NCI-H1105 treated with DMSO at 0.1 percent for 48 hours (cell line): ENCODE measurements at regions not wholly inside any gene's neighbourhood (a gene's known extent, or its start where the extent isn't known, plus 50 kb on each side); places are given as distances from the start of the nearest gene placed in this dataset.

Source experiments
- DNase-seq: peaks from one replicate; lab custom pipeline; 2025; lab: John Stamatoyannopoulos, UW

- no peak for DNase-seq
Measured at GRCh38 chr14:96617635-96618034, 115.5 kb downstream of the PAPOLA start.

GRCh38 chr14:96622926-96623325 is 120.7 kb downstream of the PAPOLA start:
- DNase-seq, result no peak

GRCh38 chr14:96623676-96624484 is 121.7 kb downstream of the PAPOLA start:
- no peak for DNase-seq

- DNase-seq, result no peak
Measured at GRCh38 chr14:96624661-96625425, 122.7 kb downstream of the PAPOLA start.

DNA sequence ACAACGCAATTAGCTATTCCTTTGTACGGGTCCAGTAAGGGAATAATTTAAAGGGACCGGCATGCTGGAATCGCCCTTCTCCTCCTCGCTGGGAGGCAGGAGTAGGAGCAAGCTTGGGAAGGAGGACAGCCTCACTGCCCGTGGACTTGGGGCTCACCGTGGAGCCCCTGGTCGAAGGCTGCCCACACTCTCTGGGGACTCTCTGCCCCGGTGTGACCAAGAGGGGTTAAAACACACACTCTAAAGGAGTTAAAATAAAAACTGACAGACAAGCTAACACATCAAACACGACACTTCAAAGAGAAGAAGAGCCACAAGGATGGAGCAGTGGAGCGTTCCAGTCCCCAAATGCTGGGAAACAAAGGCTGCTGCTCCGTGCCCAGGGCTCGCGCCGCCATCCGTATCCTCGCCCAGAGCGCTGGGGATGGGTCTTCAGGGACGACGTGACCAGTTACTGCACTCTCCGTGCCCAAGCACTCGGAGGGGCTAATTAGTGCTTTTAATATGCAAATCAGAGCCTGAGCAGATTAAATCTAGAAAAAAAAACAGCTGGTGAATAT is 123.3 kb downstream of the PAPOLA start:
- DNase-seq, result no peak

DNA sequence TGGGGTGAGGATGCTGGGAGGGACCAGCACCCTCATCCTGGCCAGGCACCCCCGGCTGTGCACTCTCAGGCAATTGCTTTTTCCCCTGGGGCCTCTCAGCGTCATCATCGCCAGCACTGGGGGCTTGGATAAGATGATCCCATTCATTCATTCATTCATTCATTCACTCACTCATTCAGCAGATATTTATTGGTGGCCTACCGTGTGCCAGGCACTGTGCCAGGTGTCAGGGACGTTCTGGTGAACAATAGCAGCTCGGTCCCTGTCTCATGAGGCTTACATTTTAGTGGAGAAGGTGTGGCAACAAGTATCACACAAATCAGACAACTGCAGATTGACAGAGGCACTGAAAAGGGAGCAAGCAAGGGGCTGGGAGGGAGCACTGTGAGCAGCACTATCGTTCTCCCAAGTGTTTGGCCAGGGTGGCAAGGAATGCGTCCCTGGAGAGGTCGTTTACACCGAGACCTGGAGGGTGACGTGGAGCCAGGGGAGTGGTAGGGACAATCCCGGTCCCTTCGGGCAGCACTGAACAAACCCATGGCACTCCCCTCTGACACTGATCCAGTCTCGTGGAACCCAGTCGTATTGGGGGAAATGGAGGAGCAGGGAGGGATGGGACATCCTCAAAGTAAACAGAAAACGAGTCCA is 124.1 kb downstream of the PAPOLA start:
- no peak for DNase-seq

DNA sequence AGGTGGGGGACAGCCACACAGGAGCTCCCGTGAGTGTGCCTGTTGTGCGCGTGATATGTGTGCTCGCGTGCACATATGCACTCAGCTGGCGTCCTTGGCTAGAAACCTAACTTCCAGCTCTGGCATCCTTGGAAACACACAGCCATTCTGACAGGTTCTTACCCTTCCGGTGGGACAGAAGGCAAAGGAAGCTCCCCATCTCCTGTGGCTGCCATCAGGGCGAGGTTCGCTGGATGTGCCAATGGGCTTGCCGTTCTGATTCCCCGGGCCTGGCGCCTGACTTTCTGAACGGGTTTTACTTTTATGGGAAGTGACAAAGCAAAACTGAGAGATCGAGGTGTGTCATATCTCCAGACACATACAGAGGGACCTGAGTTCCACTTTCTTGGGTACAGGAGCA is 124.7 kb downstream of the PAPOLA start:
- no peak for DNase-seq

GRCh38 chr14:96627386-96627785 is 125.2 kb downstream of the PAPOLA start:
- no peak for DNase-seq

- no peak for DNase-seq
Measured at GRCh38 chr14:96627811-96628775, 125.9 kb downstream of the PAPOLA start.

DNA sequence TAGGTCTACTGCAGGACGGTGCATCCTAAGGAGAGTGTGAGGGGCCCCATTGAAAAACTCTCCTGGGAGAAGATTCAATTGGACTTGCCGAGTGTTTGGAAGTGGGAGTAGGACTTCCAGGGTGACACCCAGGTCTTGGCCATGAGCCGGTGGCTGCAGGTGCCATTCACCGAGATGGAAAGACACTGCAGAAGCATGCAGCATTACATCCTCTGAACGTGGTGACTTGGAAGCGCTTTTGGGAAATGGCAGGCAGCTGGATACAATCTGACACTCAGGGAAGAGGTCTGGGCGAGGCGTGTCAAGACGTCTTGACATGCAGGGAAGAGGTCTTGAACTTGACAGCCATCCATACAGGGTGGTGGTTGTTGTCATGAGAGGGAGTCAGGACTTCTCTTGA is 126.9 kb downstream of the PAPOLA start:
- DNase-seq, result no peak

- DNase-seq, result no peak
Measured at GRCh38 chr14:96629558-96630222, 127.5 kb downstream of the PAPOLA start.

GRCh38 chr14:96630281-96630680 is 128.1 kb downstream of the PAPOLA start:
- DNase-seq, result no peak

DNA sequence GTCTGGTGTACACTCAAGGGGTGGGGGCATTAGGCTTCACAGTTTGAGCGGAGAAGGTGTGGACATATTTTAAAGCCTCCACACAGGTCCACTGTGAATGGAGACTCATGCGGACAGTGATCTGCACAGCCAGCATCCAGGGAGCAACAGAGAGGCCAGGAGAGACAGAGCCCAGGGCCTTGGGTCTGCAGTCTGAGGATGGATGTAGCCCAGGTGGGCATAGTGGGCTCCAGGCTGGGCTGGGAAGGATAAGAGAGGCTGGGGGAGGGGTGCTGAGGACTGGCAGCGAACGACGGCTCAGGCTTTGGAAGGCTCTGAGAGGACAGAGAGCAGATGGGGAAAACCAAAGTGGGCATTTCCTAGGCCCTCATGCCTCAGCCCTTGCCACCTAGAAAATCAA is 128.8 kb downstream of the PAPOLA start:
- DNase-seq, result no peak

GRCh38 chr14:96631621-96632362 is 129.6 kb downstream of the PAPOLA start:
- DNase-seq, result no peak

DNA sequence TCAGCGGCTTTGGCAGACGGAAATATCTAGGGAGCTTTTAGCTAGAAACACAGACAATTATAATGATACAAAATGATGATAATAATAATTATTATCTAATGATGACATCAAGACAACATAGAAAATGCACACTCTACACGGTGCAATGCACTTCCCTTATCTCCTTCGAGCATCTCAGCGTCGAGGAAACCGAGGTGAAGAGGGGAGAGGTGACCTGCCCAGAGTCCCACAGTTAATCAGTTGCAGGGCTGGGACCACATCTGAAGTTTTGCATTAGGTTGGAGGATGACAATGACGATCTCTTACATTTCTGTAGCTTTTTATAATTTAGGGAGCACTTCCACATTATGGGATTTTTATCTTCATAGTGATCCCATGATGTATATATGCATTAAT is 130.2 kb downstream of the PAPOLA start:
- DNase-seq, result no peak

DNA sequence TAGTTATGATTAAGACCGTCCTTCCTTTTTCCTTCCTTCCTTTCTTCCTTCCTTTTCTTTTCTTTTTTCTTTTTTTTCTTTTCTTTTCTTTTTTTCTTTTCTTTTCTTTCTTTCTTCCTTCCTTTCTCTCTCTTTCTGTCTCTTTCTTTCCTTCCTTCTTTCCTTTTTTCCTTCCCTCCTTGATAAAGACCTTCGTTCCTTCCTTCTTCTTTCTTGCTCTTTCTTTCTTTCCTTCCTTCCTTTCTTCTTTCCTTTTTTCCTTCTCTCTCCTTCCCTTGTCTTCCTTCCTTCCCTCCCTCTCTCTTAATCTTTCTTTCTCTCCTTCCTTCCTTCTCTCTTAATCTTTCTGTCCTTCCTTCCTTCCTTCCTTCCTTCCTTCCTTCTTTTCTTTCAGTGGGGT is 130.9 kb downstream of the PAPOLA start:
- DNase-seq, result no peak

DNA sequence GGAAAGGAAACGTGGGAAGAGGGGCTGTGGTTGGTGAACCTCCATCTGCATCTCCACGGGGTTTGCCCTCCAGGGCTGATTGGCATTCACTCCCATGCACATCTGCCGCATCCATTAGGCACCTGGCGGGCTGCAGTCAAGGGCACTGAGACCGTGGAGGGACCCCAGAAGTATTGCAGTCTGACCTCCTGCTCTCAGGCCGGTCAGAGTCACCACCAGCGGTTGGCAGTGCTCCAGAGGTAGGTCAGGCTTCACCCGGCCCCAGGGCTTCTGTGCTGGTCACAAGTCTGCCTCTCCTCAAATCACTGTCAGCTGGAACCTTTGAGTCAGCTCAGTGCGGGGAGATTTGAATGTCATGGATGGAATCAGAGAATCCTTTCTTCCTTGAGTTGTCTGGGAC is 132.3 kb downstream of the PAPOLA start:
- DNase-seq, result no peak

DNA sequence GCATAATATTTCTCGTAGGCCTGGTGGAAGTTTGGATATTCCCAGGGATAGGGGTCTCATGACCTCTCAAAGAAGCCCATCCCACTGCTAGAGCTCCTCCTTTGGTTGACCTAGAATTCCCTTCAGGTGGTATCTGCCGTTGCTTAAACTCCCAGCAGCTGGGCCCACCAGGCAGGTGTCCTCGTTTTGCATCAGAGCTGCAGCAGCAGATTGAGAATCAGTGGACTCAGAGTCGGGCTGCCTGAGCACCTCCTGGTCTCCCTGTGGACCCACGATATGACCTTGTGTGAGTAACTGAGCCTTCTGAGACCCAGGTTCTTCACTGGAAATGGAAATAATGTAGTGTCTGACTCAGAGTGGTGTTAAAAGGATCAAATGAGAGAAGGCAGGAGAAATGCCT is 132.7 kb downstream of the PAPOLA start:
- DNase-seq, result no peak

- no peak for DNase-seq
Measured at GRCh38 chr14:96635850-96636249, 133.7 kb downstream of the PAPOLA start.

DNA sequence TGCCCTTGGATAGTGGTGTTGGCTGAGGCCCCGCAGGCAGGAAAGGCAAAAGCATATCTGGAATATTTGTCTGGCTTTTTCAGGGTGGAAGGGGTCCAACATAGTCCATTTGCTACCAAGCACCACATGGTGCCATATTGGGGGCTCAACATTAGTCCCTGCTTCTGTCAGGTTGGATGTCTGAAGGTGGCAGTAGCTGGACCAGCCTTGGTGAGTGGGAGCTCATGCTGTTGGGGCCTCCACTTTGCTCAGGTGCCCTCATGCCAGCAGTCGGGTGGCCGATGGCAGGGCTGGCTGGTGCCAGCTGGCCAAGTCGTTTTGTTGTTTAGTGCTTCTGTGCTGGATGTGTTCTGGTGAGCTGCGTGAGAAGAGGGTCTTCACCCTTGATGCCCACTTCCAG is 135.3 kb downstream of the PAPOLA start:
- DNase-seq, result no peak
